Progenitor cell of endocrine pancreas (in vitro differentiated cells): ENCODE measurements at regions not wholly inside any gene's neighbourhood (a gene's known extent, or its start where the extent isn't known, plus 50 kb on each side); places are given as distances from the start of the nearest gene placed in this dataset.
A peak's percentile ranks its signal among the peaks of the same experiment; 100 is the strongest.

Experiments
- DNase-seq: peaks from one replicate; pipeline ENCODE4 v3.0.0; 2021; ENCODE audit warnings: low spot score; ENCODE audit not compliant: unreplicated experiment
- H3K27ac Mint-ChIP-seq: 2 replicates; pipeline ENCODE4 v1.8.0; 2021; ENCODE audit warnings: mild to moderate bottlenecking, moderate library complexity, mixed read lengths
- H3K27me3 Mint-ChIP-seq: 2 replicates; pipeline ENCODE4 v1.8.0; 2021; ENCODE audit warnings: mixed read lengths
- H3K36me3 Mint-ChIP-seq: 2 replicates; pipeline ENCODE4 v1.8.0; 2022; ENCODE audit warnings: mixed read lengths; ENCODE audit not compliant: insufficient read depth
- H3K4me1 Mint-ChIP-seq: 2 replicates; pipeline ENCODE4 v1.8.0; 2021; ENCODE audit warnings: low read depth, mixed read lengths
- H3K4me3 Mint-ChIP-seq: 2 replicates; pipeline ENCODE4 v1.8.0; 2021; ENCODE audit warnings: low read depth, mild to moderate bottlenecking, moderate library complexity, mixed read lengths
- H3K9me3 Mint-ChIP-seq: 2 replicates; pipeline ENCODE4 v1.8.0; 2021; ENCODE audit warnings: low read depth, mixed read lengths
- CTCF ChIP-seq: fragments of 200-600 bp; sonication (generic); IDR thresholded peaks from one replicate; pipeline ENCODE4 v1.5.0; 2021; ENCODE audit warnings: antibody characterized with exemption, mild to moderate bottlenecking; ENCODE audit not compliant: unreplicated experiment

- no peaks in the 10 kb centered on the region for H3K27me3 Mint-ChIP-seq
- no peak overlapping the region for H3K4me3 Mint-ChIP-seq
- TF ChIP-seq CTCF, result no peak
- no peaks in the 10 kb centered on the region for H3K9me3 Mint-ChIP-seq
- peak overlapping the region; percentile 89 for H3K27ac Mint-ChIP-seq
- no peaks in the 10 kb centered on the region for H3K36me3 Mint-ChIP-seq
- peaks cover 21% of the 10 kb centered on the region for H3K4me1 Mint-ChIP-seq
- DNase-seq, result no peak
These were observed 71.2 kb upstream of the MACF1 start for GRCh38 chr1:39133340-39133684.

GRCh38 chr1:39134768-39135333, 69.6 kb upstream of the MACF1 start:
- H3K9me3 Mint-ChIP-seq, result no peaks in the 10 kb centered on the region

GRCh38 chr1:39136638-39137037, 67.9 kb upstream of the MACF1 start:
- Mint-ChIP-seq H3K27me3 (no peaks in the 10 kb centered on the region), H3K36me3 (no peaks in the 10 kb centered on the region), H3K27ac (no peak overlapping the region), H3K9me3 (no peaks in the 10 kb centered on the region), H3K4me3 (no peak overlapping the region), H3K4me1 (peaks cover 16% of the 10 kb centered on the region)
- TF ChIP-seq CTCF, result no peak
- no peak for DNase-seq

More at GRCh38 chr1:39134768-39135333, 69.6 kb upstream of the MACF1 start:
- H3K4me1 Mint-ChIP-seq, result peaks cover 14% of the 10 kb centered on the region
- H3K4me3 Mint-ChIP-seq, result no peak overlapping the region
- DNase-seq, result no peak
- H3K27me3 Mint-ChIP-seq, result no peaks in the 10 kb centered on the region
- TF ChIP-seq CTCF, result no peak
- no peaks in the 10 kb centered on the region for H3K36me3 Mint-ChIP-seq
- H3K27ac Mint-ChIP-seq, result no peak overlapping the region

GRCh38 chr1:39139723-39140360, 64.7 kb upstream of the MACF1 start:
- no peaks in the 10 kb centered on the region for H3K9me3 Mint-ChIP-seq
- no peaks in the 10 kb centered on the region for H3K36me3 Mint-ChIP-seq
- DNase-seq, result no peak
- TF ChIP-seq CTCF, result no peak
- no peak overlapping the region for H3K4me3 Mint-ChIP-seq
- H3K4me1 Mint-ChIP-seq, result peaks cover 13% of the 10 kb centered on the region
- no peaks in the 10 kb centered on the region for H3K27me3 Mint-ChIP-seq
- no peak overlapping the region for H3K27ac Mint-ChIP-seq

- TF ChIP-seq CTCF, result no peak
- Mint-ChIP-seq H3K4me3 (no peak overlapping the region), H3K9me3 (no peaks in the 10 kb centered on the region), H3K27me3 (no peaks in the 10 kb centered on the region), H3K4me1 (peaks cover 17% of the 10 kb centered on the region), H3K36me3 (peaks cover 2% of the 10 kb centered on the region), H3K27ac (no peak overlapping the region)
- DNase-seq, result no peak
These were observed 62.6 kb upstream of the MACF1 start for GRCh38 chr1:39141925-39142324.
